Activated naive CD8-positive, alpha-beta T cell treated with anti-CD3 and anti-CD28 coated beads, Interleukin-2, amount 50 U/mL, for 24 hours (primary cell): ENCODE measurements at regions not wholly inside any gene's neighbourhood (a gene's known extent, or its start where the extent isn't known, plus 50 kb on each side); places are given as distances from the start of the nearest gene placed in this dataset.

Source experiments
- ATAC-seq: fragments of 150-1000 bp; cut with Tn5 transposase; one replicate; pipeline ENCODE4 v1.10.0; 2021
- DNase-seq: peaks from one replicate; pipeline ENCODE4 v3.0.0; 2021
- H3K27ac Mint-ChIP-seq: one replicate; pipeline ENCODE4 v1.8.0; 2021; ENCODE audit warnings: mild to moderate bottlenecking, mixed read lengths
- H3K27me3 Mint-ChIP-seq: one replicate; pipeline ENCODE4 v1.8.0; 2021; ENCODE audit warnings: mixed read lengths
- H3K36me3 Mint-ChIP-seq: one replicate; pipeline ENCODE4 v1.8.0; 2021; ENCODE audit warnings: low read depth, mixed read lengths
- H3K4me1 Mint-ChIP-seq: one replicate; pipeline ENCODE4 v1.8.0; 2021; ENCODE audit warnings: mixed read lengths
- H3K4me3 Mint-ChIP-seq: one replicate; pipeline ENCODE4 v1.8.0; 2021; ENCODE audit warnings: mild to moderate bottlenecking, moderate library complexity, mixed read lengths
- H3K9me3 Mint-ChIP-seq: one replicate; pipeline ENCODE4 v1.8.0; 2021; ENCODE audit warnings: mixed read lengths

DNA sequence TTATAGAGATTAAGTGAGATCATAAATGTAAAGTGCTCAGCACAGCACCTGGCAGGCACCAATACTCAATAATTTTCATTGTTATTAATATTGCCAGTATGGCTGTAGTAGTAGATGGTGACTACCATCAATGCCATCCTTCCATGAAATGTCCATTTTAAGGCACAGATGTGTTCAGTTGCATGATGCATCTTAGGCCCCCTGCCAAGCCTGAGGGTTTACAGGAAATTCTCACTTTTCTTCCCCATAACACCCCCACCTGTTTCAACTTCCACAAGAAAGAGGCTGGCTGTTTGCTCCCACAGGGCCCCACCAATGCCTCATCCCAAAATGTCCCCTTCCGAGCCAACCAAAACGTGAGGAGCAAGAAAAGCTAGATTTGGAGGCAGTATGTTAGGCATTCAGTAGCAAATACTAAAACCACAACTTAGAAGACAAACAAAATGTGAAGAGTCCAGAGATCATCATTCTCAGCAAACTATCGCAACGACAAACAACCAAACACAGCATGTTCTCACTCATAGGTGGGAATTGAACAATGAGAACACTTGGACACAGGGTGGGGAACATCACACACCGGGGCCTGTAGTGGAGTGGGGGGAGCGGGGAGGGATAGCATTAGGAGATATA, 110.6 kb upstream of the NHSL1 start:
- Mint-ChIP-seq H3K4me3 (no peak overlapping the region), H3K27me3 (peaks cover 1% of the 10 kb centered on the region), H3K9me3 (no peaks in the 10 kb centered on the region), H3K36me3 (no peaks in the 10 kb centered on the region), H3K27ac (no peak overlapping the region), H3K4me1 (no peaks in the 10 kb centered on the region)
- ATAC-seq (no peak), DNase-seq (no peak)

DNA sequence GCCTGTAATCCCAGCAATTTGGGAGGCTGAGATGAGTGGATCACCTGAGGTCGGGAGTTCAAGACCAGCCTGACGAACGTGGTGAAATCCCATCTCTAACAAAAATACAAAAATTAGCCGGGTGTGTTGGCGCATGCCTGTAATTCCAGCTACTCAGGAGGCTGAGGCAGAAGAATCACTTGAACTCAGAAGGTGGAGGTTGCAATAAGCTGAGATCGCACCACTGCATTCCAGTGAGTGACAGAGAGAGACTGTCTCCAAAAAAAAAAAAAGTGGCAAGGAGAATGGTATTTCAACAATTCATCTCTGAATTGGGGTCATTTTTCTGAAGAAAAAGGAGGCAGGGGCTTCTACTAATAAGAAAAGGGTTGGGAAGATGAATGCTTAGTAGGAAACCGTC, 111.5 kb upstream of the NHSL1 start:
- peaks cover 3% of the 10 kb centered on the region for H3K27me3 Mint-ChIP-seq
- ATAC-seq (no peak), DNase-seq (no peak)
- H3K4me3 Mint-ChIP-seq = no peak overlapping the region
- no peaks in the 10 kb centered on the region for H3K4me1 Mint-ChIP-seq
- no peak overlapping the region for H3K27ac Mint-ChIP-seq
- no peaks in the 10 kb centered on the region for H3K9me3 Mint-ChIP-seq
- H3K36me3 Mint-ChIP-seq = no peaks in the 10 kb centered on the region

DNA sequence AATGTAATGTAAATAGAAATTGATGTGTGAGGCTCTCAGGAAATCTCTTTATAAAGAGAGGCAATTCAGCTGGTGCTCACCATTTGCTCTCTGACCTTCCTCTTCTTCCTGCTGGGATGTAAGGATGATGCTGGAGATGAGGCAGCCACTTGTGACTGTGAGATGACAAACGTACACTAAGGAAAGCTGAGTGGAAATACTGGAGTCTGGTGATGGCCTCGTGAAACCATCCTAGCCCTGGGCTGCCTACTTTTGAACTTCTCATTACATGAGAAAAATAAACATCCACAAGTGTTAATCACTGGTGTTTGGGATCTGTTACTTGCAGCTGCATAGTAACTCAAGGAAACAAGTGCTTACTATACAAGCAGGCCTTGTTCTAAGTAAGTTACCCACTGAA, 114.9 kb upstream of the NHSL1 start:
- no peak for DNase-seq
- Mint-ChIP-seq H3K27ac (no peak overlapping the region), H3K36me3 (no peaks in the 10 kb centered on the region), H3K4me3 (no peak overlapping the region), H3K4me1 (no peaks in the 10 kb centered on the region), H3K27me3 (peaks cover 3% of the 10 kb centered on the region), H3K9me3 (no peaks in the 10 kb centered on the region)
- ATAC-seq = no peak

DNA sequence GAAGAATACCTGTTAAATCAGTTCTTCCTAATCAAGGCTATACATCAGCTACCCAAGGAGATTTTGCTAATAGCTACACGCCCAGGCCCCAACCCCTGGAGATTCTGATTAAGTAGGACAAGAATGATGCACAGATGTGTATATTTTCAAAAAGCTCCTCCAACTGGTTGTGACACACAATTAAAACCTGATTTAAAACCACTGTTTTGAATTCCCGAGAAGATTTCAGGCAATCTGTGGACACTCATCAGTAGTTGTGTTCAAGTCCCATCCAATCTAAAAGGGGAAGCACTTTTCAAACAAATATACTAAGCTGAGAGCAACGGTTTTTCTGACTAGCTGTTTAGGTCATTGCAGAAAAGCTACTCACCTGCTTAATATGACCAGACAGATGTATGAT, 118.9 kb upstream of the NHSL1 start:
- Mint-ChIP-seq H3K27ac (no peak overlapping the region), H3K27me3 (peaks cover 3% of the 10 kb centered on the region), H3K36me3 (no peaks in the 10 kb centered on the region), H3K4me1 (no peaks in the 10 kb centered on the region), H3K4me3 (no peak overlapping the region), H3K9me3 (no peaks in the 10 kb centered on the region)
- ATAC-seq (no peak), DNase-seq (no peak)

DNA sequence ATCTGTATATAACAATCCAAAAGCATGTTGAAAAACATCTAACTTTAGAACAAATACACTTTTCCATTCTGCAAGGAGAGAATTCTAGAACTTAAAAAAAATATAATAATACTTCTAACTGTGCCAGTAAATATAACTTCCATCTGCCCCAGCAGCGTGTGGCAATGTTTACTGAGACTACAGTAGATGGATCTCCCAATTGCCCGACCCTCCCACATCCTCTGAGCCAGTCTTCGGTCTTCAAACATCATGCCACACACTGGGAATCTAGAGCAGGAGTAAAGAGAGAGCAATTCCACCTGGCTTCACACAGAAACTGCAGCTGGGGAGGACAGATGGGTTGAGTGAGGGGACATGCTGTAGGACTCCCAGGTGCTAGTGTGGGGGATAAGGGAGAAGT, 121.3 kb upstream of the NHSL1 start:
- no peaks in the 10 kb centered on the region for H3K4me1 Mint-ChIP-seq
- H3K27me3 Mint-ChIP-seq = no peaks in the 10 kb centered on the region
- DNase-seq (no peak), ATAC-seq (no peak)
- no peak overlapping the region for H3K4me3 Mint-ChIP-seq
- H3K9me3 Mint-ChIP-seq = no peaks in the 10 kb centered on the region
- no peak overlapping the region for H3K27ac Mint-ChIP-seq
- no peaks in the 10 kb centered on the region for H3K36me3 Mint-ChIP-seq

DNA sequence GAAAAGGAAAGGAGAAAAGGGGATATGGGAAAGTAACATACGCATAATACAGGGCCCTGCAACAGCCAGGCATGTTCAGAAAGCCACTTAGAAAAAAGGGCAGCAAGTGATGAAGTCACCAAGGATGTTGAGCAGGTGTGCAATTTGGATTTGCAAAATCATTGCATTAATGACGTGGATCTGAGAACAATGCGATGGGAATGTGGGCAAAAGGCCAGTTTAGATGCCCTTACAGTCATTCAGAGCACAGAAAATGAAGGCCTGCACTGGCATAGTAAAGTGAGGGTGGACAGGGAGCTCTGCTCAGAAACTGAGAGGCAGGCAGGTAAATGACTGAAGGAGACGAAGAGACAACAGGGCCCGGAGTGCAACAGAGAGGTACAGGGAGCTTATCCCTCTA, 123.7 kb upstream of the NHSL1 start:
- Mint-ChIP-seq H3K36me3 (no peaks in the 10 kb centered on the region), H3K27me3 (no peaks in the 10 kb centered on the region), H3K9me3 (no peaks in the 10 kb centered on the region), H3K4me3 (no peak overlapping the region), H3K27ac (no peak overlapping the region), H3K4me1 (no peaks in the 10 kb centered on the region)
- ATAC-seq (no peak), DNase-seq (no peak)

- no peaks in the 10 kb centered on the region for H3K4me1 Mint-ChIP-seq
- DNase-seq = no peak
Measured at GRCh38 chr6:138631566-138631965, 132.3 kb upstream of the NHSL1 start.

GRCh38 chr6:138637822-138638221, 135.7 kb upstream of the CCDC28A start:
- Mint-ChIP-seq H3K36me3 (no peaks in the 10 kb centered on the region), H3K9me3 (no peaks in the 10 kb centered on the region), H3K4me1 (no peaks in the 10 kb centered on the region), H3K27ac (no peak overlapping the region), H3K27me3 (peaks cover 8% of the 10 kb centered on the region), H3K4me3 (no peak overlapping the region)
- DNase-seq = no peak
- no peak for ATAC-seq

More at GRCh38 chr6:138631566-138631965, 132.3 kb upstream of the NHSL1 start:
- Mint-ChIP-seq H3K4me3 (no peak overlapping the region), H3K36me3 (no peaks in the 10 kb centered on the region), H3K27ac (no peak overlapping the region), H3K9me3 (no peaks in the 10 kb centered on the region), H3K27me3 (peaks cover 4% of the 10 kb centered on the region)
- ATAC-seq = no peak

GRCh38 chr6:138638604-138639003, 135.0 kb upstream of the CCDC28A start:
- Mint-ChIP-seq H3K27ac (no peak overlapping the region), H3K4me3 (no peak overlapping the region), H3K36me3 (no peaks in the 10 kb centered on the region), H3K27me3 (peaks cover 8% of the 10 kb centered on the region), H3K4me1 (no peaks in the 10 kb centered on the region), H3K9me3 (no peaks in the 10 kb centered on the region)
- ATAC-seq (no peak), DNase-seq (no peak)

DNA sequence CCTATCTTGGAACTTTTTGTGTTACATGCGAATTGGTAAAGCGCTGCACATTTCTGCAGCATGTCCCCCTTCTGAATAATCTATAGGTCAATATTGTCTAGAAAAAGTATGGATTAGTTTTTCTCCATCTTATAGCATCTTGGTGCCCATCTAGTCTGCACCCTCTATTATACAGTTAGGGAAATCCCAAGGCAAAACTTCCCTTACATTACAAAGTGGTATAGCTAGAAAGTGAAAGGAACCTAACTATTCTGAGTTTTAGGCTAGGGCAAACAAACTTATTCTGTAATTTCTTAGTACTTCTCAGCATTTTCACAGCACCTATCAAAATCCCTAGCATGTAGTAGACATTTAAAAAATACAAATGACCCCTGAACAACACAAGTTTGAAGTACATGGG, 133.5 kb upstream of the CCDC28A start:
- H3K27me3 Mint-ChIP-seq = peaks cover 6% of the 10 kb centered on the region
- DNase-seq (no peak), ATAC-seq (no peak)
- no peak overlapping the region for H3K4me3 Mint-ChIP-seq
- no peaks in the 10 kb centered on the region for H3K4me1 Mint-ChIP-seq
- no peaks in the 10 kb centered on the region for H3K36me3 Mint-ChIP-seq
- H3K27ac Mint-ChIP-seq = no peak overlapping the region
- H3K9me3 Mint-ChIP-seq = no peaks in the 10 kb centered on the region

DNA sequence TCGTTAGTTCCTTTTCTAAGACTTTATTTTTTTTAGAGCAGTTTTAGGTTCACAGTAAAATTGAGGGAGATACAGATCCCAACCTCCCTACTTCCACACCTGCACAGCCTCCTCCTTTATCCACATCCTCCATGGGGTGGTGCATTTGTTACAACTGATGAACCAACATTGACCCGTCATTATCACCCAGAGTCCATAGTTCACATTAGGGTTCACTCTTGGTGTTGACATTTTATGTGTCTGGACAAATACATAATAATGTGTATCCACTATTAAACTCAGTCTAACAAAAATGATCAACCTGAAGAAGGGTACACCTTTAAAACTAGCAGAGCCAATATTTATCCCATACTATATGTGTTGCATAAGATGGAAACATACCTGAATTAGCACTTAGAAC, 130.4 kb upstream of the CCDC28A start:
- ATAC-seq = no peak

DNA sequence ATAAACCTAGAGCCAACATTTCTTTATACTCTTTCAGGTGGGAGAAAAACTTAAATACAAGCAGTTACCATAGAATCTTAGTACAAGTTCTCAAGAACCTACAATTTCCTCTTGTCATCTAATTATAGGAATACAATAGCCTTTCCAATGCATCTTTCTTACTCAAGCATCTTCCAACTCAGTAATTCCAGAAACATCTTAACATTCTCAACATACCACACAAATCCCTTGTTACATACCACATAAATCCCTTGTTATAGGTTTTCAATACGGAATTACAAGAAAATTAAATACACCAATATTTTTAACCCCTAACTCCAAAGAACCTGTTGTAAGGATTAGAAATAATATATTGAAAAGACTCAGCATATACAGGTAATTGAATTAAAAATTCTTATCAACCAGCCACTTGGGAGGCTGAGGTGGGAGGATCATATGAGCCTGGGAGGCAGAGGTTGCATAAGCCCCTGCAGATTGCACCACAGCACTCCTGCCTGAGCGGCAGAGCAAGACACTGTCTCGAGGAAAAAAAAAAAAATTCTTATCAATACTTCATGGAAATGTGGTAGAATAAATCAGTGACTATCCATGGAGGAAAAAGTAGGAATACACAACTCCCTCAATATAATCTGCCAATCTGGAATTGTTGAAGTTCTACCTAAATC, 127.5 kb upstream of the CCDC28A start:
- no peaks in the 10 kb centered on the region for H3K4me1 Mint-ChIP-seq
- H3K4me3 Mint-ChIP-seq = no peak overlapping the region
- H3K27ac Mint-ChIP-seq = no peak overlapping the region
- no peak for ATAC-seq
- no peaks in the 10 kb centered on the region for H3K36me3 Mint-ChIP-seq
- DNase-seq = no peak
- no peaks in the 10 kb centered on the region for H3K9me3 Mint-ChIP-seq
- no peaks in the 10 kb centered on the region for H3K27me3 Mint-ChIP-seq

More for the DNA sequence above, 130.4 kb upstream of the CCDC28A start:
- no peaks in the 10 kb centered on the region for H3K27me3 Mint-ChIP-seq
- H3K9me3 Mint-ChIP-seq = no peaks in the 10 kb centered on the region
- H3K27ac Mint-ChIP-seq = no peak overlapping the region
- no peaks in the 10 kb centered on the region for H3K4me1 Mint-ChIP-seq
- DNase-seq = no peak
- H3K36me3 Mint-ChIP-seq = no peaks in the 10 kb centered on the region
- H3K4me3 Mint-ChIP-seq = no peak overlapping the region

GRCh38 chr6:138647006-138647405, 126.6 kb upstream of the CCDC28A start:
- no peaks in the 10 kb centered on the region for H3K27me3 Mint-ChIP-seq
- no peak overlapping the region for H3K27ac Mint-ChIP-seq
- DNase-seq = no peak
- no peaks in the 10 kb centered on the region for H3K9me3 Mint-ChIP-seq
- no peaks in the 10 kb centered on the region for H3K4me1 Mint-ChIP-seq
- no peaks in the 10 kb centered on the region for H3K36me3 Mint-ChIP-seq
- ATAC-seq = no peak
- no peak overlapping the region for H3K4me3 Mint-ChIP-seq

DNA sequence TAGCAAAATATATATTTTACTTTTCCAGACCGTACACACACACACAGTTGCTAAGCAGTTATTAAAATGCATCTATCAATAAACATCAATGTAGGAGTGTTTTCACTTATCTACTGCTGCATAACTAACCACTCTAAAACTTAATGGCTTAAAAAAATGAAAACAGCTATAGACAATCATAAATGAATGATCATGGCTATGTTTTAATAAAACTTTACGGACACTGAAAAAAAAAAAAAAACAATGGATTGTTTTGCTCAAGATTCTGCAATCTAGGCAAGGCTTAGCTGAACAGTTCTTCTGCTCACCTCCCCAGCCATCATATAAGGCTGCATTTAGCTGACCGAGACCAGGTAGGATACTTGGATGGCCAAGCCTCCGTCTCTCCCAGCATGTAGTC, 125.4 kb upstream of the CCDC28A start:
- no peaks in the 10 kb centered on the region for H3K36me3 Mint-ChIP-seq
- H3K9me3 Mint-ChIP-seq = no peaks in the 10 kb centered on the region
- ATAC-seq = no peak
- H3K4me3 Mint-ChIP-seq = no peak overlapping the region
- H3K4me1 Mint-ChIP-seq = no peaks in the 10 kb centered on the region
- no peak for DNase-seq
- H3K27me3 Mint-ChIP-seq = peaks cover 7% of the 10 kb centered on the region
- no peak overlapping the region for H3K27ac Mint-ChIP-seq

DNA sequence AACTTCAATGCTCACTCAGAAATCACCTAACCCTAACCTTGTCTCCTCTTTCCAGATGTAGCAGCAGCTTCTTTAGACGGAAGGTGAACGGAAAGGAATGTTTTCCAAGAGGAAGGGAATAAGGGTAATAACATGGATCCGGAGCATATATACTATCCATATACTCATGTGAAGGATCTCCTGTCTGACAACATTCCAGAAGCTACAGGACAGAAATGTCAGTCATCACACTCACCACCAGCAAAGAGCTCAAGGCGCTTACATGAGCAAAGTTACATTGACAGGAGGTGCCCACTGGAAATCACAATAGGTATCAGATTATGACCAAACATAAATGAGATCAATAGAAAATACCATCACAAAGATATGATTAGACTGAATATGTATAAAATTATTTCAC, 122.1 kb upstream of the CCDC28A start:
- no peak overlapping the region for H3K27ac Mint-ChIP-seq
- H3K4me1 Mint-ChIP-seq = peaks cover 18% of the 10 kb centered on the region
- no peaks in the 10 kb centered on the region for H3K9me3 Mint-ChIP-seq
- no peak for ATAC-seq
- no peak overlapping the region for H3K4me3 Mint-ChIP-seq
- no peak for DNase-seq
- H3K27me3 Mint-ChIP-seq = peaks cover 18% of the 10 kb centered on the region
- no peaks in the 10 kb centered on the region for H3K36me3 Mint-ChIP-seq

DNA sequence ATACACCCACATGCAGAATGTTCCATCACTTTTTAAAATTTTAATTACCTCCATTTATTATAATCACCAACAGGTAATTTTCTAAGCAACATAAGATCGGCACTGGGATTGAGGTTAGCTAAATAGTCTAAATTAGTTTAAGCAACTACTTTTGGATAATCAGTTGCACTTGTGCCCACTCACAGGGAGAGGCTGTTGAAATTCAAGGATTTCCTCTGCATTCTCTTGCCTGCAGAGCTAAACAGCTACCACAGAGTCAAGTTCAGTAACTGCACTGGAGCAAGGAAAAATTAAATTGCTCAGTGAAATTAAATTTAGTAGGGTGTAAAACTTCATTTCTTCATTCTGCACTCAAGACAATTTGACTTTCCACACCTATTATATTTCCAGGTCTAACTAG, 120.7 kb upstream of the CCDC28A start:
- peaks cover 18% of the 10 kb centered on the region for H3K4me1 Mint-ChIP-seq
- H3K4me3 Mint-ChIP-seq = no peak overlapping the region
- H3K27me3 Mint-ChIP-seq = peaks cover 25% of the 10 kb centered on the region
- H3K36me3 Mint-ChIP-seq = no peaks in the 10 kb centered on the region
- H3K9me3 Mint-ChIP-seq = no peaks in the 10 kb centered on the region
- H3K27ac Mint-ChIP-seq = no peak overlapping the region
- DNase-seq (no peak), ATAC-seq (no peak)
